Subcutaneous abdominal adipose tissue (tissue), 5 donors: ENCODE measurements at regions not wholly inside any gene's neighbourhood (a gene's known extent, or its start where the extent isn't known, plus 50 kb on each side); places are given as distances from the start of the nearest gene placed in this dataset.

Experiments
- H3K27ac ChIP-seq: one replicate; pipeline ENCODE4 v1.7.0; 2013; ENCODE audit warnings: low read depth, mild to moderate bottlenecking, inconsistent platforms, low read length, moderate library complexity
- H3K27me3 ChIP-seq, 5 donors: one replicate each; pipeline ENCODE4 v1.7.0; 2013; ENCODE audit warnings: low read length in 5 of 5, inconsistent platforms in 1 of 5; ENCODE audit not compliant: control insufficient read depth in 5 of 5, insufficient read depth in 4 of 5
- H3K36me3 ChIP-seq, 5 donors: one replicate each; pipeline ENCODE4 v1.7.0; 2013; ENCODE audit warnings: low read length in 5 of 5; ENCODE audit not compliant: control insufficient read depth in 5 of 5, insufficient read depth in 5 of 5
- H3K4me1 ChIP-seq, 5 donors: one replicate each; pipeline ENCODE4 v1.7.0; 2013; ENCODE audit warnings: low read length in 5 of 5, mild to moderate bottlenecking in 3 of 5, moderate library complexity in 1 of 5; ENCODE audit not compliant: control insufficient read depth in 5 of 5, insufficient read depth in 5 of 5
- H3K4me3 ChIP-seq, 5 donors: one replicate each; pipeline ENCODE4 v1.7.0; 2013; ENCODE audit warnings: low read length in 5 of 5, low read depth in 1 of 5
- H3K9ac ChIP-seq, 5 donors: one replicate each; pipeline ENCODE4 v1.7.0; 2013; ENCODE audit warnings: low read length in 5 of 5, mild to moderate bottlenecking in 4 of 5, moderate library complexity in 3 of 5
- H3K9me3 ChIP-seq, 5 donors: one replicate each; pipeline ENCODE4 v1.7.0; 2013; ENCODE audit warnings: low read length in 5 of 5; ENCODE audit not compliant: control insufficient read depth in 5 of 5
- donor health status: healthy.
- donor health status: healthy.
- donor health status: healthy.
- donor health status: healthy.
- donor health status: healthy.

GRCh38 chr12:30422844-30423243 is 272.8 kb downstream of the IPO8 start:
- Histone ChIP-seq H3K9me3 (peaks cover 0 to 5% (median 0%) of the 10 kb centered on the region in 5 donors), H3K36me3 (no peaks in the 10 kb centered on the region), H3K27ac (no peak overlapping the region), H3K4me1 (no peaks in the 10 kb centered on the region), H3K9ac (no peak overlapping the region), H3K4me3 (no peak overlapping the region), H3K27me3 (no peaks in the 10 kb centered on the region)

DNA sequence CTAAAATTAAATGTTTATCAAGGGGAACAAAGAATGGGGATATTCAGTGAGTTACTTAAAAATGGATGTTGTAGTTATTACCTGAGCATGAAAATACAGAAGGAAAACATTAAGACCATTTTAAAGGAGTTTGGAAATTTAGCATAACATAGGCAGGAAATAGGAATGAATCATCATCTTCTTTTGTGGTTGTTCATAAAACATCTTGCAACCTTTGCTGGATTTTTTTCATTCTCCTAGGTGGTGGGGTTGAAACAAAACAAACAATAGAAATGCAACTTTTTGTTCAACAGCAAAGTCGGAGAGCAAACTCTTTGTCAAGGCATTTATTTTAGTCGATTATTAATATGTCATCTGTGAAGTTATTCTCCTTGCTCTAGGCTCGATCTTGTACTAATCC is 275.1 kb downstream of the IPO8 start:
- H3K4me3 ChIP-seq: no peak overlapping the region
- no peak overlapping the region for H3K27ac ChIP-seq
- H3K4me1 ChIP-seq: no peaks in the 10 kb centered on the region
- no peaks in the 10 kb centered on the region for H3K36me3 ChIP-seq
- H3K27me3 ChIP-seq: no peaks in the 10 kb centered on the region
- peaks cover 0 to 5% (median 0%) of the 10 kb centered on the region in 5 donors for H3K9me3 ChIP-seq
- no peak overlapping the region for H3K9ac ChIP-seq

DNA sequence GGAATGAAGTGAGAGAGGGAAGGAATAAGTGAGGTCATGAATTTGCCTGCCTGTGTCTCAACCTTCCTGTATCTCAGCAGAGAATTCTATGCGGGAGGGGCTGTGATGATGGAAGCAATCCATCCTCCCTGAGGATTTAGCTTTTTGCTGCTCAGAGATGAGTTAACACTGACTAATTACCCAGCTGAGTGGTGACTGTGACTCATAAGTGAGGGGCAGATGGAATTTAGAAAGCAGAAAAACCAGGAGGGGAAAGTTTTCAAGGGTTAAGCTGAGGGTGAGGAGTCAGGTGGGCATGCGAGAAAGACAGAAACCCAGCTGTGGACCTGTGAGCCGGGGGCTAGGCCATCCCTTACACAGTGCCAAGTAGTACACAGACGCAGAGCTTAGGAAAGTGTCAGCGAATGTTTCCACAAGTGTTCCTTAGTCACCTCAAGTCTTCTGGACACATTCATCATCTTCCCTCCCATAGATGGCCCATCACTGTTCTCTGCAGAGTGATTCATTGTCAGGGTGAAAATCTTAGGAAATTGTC is 277.9 kb downstream of the IPO8 start:
- H3K27me3 ChIP-seq: no peaks in the 10 kb centered on the region
- no peak overlapping the region for H3K9ac ChIP-seq
- H3K9me3 ChIP-seq: peaks cover 0 to 4% (median 0%) of the 10 kb centered on the region in 5 donors
- H3K4me1 ChIP-seq: no peaks in the 10 kb centered on the region
- H3K36me3 ChIP-seq: no peaks in the 10 kb centered on the region
- no peak overlapping the region for H3K27ac ChIP-seq
- H3K4me3 ChIP-seq: no peak overlapping the region

DNA sequence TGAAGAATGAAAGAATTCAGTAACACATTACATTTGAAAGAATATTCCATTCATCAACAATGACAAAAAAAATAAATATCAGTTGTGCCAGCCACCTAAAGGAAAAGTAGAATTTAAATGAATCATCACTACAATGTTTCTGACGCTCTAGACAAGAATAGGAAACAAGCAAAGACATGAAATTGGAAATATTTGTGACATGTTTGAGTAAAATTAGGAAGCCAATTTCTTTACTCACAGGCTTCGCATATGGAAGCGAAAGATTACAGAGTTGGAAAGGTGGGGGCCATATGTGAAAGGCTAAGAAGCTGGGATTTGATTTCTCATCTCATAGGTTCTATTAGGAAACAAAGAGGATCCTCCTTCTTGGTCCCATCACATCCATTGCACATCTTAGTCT is 279.0 kb downstream of the IPO8 start:
- no peak overlapping the region for H3K4me3 ChIP-seq
- H3K27me3 ChIP-seq: no peaks in the 10 kb centered on the region
- H3K36me3 ChIP-seq: no peaks in the 10 kb centered on the region
- H3K4me1 ChIP-seq: no peaks in the 10 kb centered on the region
- no peak overlapping the region for H3K9ac ChIP-seq
- H3K9me3 ChIP-seq: peaks cover 0 to 4% (median 0%) of the 10 kb centered on the region in 5 donors
- no peak overlapping the region for H3K27ac ChIP-seq

- Histone ChIP-seq H3K4me3 (no peak overlapping the region), H3K4me1 (no peaks in the 10 kb centered on the region), H3K27me3 (no peaks in the 10 kb centered on the region), H3K9me3 (peaks cover 0 to 4% (median 0%) of the 10 kb centered on the region in 5 donors), H3K27ac (no peak overlapping the region), H3K36me3 (no peaks in the 10 kb centered on the region), H3K9ac (no peak overlapping the region)
Measured at GRCh38 chr12:30415777-30416176, 279.9 kb downstream of the IPO8 start.

- H3K27ac ChIP-seq: no peak overlapping the region
- no peaks in the 10 kb centered on the region for H3K36me3 ChIP-seq
- H3K9me3 ChIP-seq: peaks cover 0 to 4% (median 0%) of the 10 kb centered on the region in 5 donors
- H3K4me1 ChIP-seq: no peaks in the 10 kb centered on the region
- H3K27me3 ChIP-seq: no peaks in the 10 kb centered on the region
- H3K4me3 ChIP-seq: no peak overlapping the region
- H3K9ac ChIP-seq: no peak overlapping the region
Measured at GRCh38 chr12:30414507-30414906, 281.2 kb downstream of the IPO8 start.

DNA sequence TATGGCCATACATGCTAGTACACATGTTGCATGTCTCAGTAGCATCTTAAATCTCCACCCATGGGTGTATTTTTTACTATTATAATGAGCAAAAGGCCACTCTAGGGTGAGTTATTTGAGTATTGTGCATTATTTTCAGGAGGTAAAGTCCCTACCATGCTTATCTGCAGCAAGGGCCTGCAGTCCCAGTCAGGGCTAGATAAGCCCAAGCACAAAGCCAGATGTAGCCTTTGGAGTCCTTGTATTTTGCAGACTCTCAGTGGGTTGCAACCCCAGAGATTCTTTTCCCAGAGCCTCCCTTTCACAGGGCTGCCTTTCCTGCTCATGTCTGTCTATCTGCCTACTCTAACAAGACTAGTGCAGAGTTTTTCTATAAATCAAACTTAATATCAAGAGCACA is 295.3 kb downstream of the IPO8 start:
- no peak overlapping the region for H3K4me3 ChIP-seq
- H3K36me3 ChIP-seq: no peaks in the 10 kb centered on the region
- no peak overlapping the region for H3K27ac ChIP-seq
- H3K27me3 ChIP-seq: no peaks in the 10 kb centered on the region
- H3K9ac ChIP-seq: no peak overlapping the region
- H3K9me3 ChIP-seq: peaks cover 0 to 26% (median 3%) of the 10 kb centered on the region in 5 donors
- H3K4me1 ChIP-seq: no peaks in the 10 kb centered on the region

DNA sequence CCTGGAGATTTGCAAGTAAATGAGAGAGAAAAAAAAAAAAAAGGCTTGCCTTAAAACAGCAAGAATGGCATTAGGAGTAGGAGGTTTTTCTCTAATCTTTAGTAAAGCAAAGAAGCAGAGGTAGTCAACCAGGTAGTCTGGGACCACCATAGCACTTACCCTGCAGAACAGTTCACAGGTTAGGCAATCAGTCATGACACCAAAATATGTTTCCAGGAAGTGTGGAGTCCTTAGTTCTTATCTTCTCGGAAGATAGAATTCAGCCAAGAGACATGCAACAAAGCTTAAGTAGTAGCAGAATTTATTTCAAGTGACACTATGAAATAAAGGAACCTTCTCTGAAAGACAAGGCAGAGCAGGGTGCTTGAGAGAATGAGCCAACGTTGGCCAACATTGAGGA is 295.8 kb downstream of the IPO8 start:
- Histone ChIP-seq H3K27me3 (no peaks in the 10 kb centered on the region), H3K4me3 (no peak overlapping the region), H3K27ac (no peak overlapping the region), H3K9ac (no peak overlapping the region), H3K36me3 (no peaks in the 10 kb centered on the region), H3K4me1 (no peaks in the 10 kb centered on the region), H3K9me3 (peaks cover 0 to 26% (median 3%) of the 10 kb centered on the region in 5 donors)

GRCh38 chr12:30396576-30396975 is 299.1 kb downstream of the IPO8 start:
- no peak overlapping the region for H3K27ac ChIP-seq
- no peaks in the 10 kb centered on the region for H3K27me3 ChIP-seq
- H3K36me3 ChIP-seq: no peaks in the 10 kb centered on the region
- H3K9me3 ChIP-seq: peaks cover 0 to 29% (median 5%) of the 10 kb centered on the region in 5 donors
- H3K9ac ChIP-seq: no peak overlapping the region
- no peak overlapping the region for H3K4me3 ChIP-seq
- H3K4me1 ChIP-seq: no peaks in the 10 kb centered on the region

DNA sequence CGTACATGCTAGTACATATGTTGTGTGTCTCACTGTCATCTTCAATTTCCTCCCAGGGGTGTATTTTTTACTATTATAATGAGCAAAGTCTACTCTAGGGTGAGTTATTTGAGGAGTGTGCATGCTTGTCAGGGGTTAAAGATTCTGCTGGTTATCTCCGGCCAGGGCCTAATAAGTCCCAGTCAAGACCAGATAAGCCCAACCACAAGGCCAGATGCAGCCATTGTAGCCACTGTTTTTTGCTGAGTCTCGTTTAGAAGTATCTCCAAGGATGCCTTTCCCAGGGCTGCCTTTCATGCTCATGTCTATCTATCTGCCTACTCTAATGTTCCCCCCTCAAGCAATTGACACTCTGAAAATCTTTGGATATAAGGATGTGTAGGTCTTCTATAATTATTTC is 300.5 kb downstream of the IPO8 start:
- Histone ChIP-seq H3K9ac (no peak overlapping the region), H3K27me3 (no peaks in the 10 kb centered on the region), H3K36me3 (no peaks in the 10 kb centered on the region), H3K4me3 (no peak overlapping the region), H3K27ac (no peak overlapping the region), H3K4me1 (no peaks in the 10 kb centered on the region), H3K9me3 (peaks cover 0 to 26% (median 5%) of the 10 kb centered on the region in 5 donors)
